ENCODE measurements at regions not wholly inside any gene's neighbourhood (a gene's known extent, or its start where the extent isn't known, plus 50 kb on each side); places are given as distances from the start of the nearest gene placed in this dataset.

DNA sequence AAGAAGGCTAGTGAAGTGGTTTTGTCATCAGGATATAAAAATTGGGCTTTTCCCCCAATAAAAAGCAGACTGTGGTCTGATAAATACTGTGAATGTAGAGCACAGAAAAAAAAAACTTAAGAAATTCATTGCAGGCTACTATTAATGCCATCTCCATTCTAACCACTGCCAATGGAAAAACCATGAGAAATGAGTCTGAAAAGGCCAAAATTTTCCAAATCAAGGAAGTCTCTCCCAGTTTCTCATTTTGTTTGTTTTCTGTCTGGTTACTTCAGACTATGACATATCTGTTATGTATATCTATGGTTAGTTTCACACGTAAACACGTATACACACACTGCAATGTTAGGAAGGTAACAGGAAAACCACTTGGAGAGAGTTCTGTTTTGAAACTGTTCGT is 193.6 kb upstream of the TSC22D1 start:
- no TSS peak for BruUV-seq (replicated peaks)
- TF ChIP-seq ZBTB8A (IDR thresholded peaks at IDR 0.05; ENCODE audit: partially characterized antibody) (no peak), ZNF79 (CRISPR knock-in tag; IDR thresholded peaks at IDR 0.05; ENCODE audit: low read depth) (no peak), ZNF239 (CRISPR knock-in tag; IDR thresholded peaks at IDR 0.05) (no peak), NEUROD1 (IDR thresholded peaks at IDR 0.05; ENCODE audit: borderline replicate concordance, low read depth, low read length, partially characterized antibody) (no peak), RBM17 (IDR thresholded peaks at IDR 0.05; ENCODE audit: borderline replicate concordance, low read depth, low read length) (no peak), COPS2 (conservative IDR thresholded peaks at IDR 0.05) (no peak), GTF2F1 (IDR thresholded peaks at IDR 0.05; ENCODE audit: low read depth, low read length) (no peak), ZKSCAN1 (IDR thresholded peaks at IDR 0.05; ENCODE audit: low read depth, low read length) (no peak), ZNF354B (CRISPR knock-in tag; IDR thresholded peaks at IDR 0.05) (no peak), BRD4 (IDR thresholded peaks at IDR 0.05) (no peak)
- TF ChIP-seq, protein P1, sequence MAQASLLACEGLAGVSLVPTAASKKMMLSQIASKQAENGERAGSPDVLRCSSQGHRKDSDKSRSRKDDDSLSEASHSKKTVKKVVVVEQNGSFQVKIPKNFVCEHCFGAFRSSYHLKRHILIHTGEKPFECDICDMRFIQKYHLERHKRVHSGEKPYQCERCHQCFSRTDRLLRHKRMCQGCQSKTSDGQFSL (CRISPR knock-in tag; IDR thresholded peaks at IDR 0.05), result no peak
- TF ChIP-seq, protein P1 (tag; IDR thresholded peaks at IDR 0.05), result no peak
- TF ChIP-seq, protein P2, sequence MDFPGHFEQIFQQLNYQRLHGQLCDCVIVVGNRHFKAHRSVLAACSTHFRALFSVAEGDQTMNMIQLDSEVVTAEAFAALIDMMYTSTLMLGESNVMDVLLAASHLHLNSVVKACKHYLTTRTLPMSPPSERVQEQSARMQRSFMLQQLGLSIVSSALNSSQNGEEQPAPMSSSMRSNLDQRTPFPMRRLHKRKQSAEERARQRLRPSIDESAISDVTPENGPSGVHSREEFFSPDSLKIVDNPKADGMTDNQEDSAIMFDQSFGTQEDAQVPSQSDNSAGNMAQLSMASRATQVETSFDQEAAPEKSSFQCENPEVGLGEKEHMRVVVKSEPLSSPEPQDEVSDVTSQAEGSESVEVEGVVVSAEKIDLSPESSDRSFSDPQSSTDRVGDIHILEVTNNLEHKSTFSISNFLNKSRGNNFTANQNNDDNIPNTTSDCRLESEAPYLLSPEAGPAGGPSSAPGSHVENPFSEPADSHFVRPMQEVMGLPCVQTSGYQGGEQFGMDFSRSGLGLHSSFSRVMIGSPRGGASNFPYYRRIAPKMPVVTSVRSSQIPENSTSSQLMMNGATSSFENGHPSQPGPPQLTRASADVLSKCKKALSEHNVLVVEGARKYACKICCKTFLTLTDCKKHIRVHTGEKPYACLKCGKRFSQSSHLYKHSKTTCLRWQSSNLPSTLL (IDR thresholded peaks at IDR 0.05), result no peak
- TF ChIP-seq, protein P3, sequence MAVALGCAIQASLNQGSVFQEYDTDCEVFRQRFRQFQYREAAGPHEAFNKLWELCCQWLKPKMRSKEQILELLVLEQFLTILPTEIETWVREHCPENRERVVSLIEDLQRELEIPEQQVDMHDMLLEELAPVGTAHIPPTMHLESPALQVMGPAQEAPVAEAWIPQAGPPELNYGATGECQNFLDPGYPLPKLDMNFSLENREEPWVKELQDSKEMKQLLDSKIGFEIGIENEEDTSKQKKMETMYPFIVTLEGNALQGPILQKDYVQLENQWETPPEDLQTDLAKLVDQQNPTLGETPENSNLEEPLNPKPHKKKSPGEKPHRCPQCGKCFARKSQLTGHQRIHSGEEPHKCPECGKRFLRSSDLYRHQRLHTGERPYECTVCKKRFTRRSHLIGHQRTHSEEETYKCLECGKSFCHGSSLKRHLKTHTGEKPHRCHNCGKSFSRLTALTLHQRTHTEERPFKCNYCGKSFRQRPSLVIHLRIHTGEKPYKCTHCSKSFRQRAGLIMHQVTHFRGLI (CRISPR knock-in tag; IDR thresholded peaks at IDR 0.05), result no peak
- TF ChIP-seq, protein P4, sequence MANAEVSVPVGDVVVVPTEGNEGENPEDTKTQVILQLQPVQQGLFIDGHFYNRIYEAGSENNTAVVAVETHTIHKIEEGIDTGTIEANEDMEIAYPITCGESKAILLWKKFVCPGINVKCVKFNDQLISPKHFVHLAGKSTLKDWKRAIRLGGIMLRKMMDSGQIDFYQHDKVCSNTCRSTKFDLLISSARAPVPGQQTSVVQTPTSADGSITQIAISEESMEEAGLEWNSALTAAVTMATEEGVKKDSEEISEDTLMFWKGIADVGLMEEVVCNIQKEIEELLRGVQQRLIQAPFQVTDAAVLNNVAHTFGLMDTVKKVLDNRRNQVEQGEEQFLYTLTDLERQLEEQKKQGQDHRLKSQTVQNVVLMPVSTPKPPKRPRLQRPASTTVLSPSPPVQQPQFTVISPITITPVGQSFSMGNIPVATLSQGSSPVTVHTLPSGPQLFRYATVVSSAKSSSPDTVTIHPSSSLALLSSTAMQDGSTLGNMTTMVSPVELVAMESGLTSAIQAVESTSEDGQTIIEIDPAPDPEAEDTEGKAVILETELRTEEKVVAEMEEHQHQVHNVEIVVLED (CRISPR knock-in tag; IDR thresholded peaks at IDR 0.05), result no peak
- Histone ChIP-seq H3K9ac (ENCODE audit: insufficient read depth in 1 of 2, low read depth in 2 of 2, low read length in 2 of 2) (no peak overlapping the region), H3K9me1 (ENCODE audit: control insufficient read depth, insufficient read depth, low read length) (no peaks in the 10 kb centered on the region), H2AFZ (ENCODE audit: low read depth, low read length) (no peak overlapping the region), H3K27ac (ENCODE audit: extremely low read depth, low read depth, low read length) (no peak overlapping the region), H3K9me3 (replicated peaks; ENCODE audit: control insufficient read depth, insufficient read depth, low read depth, low read length) (no peaks in the 10 kb centered on the region), H3K36me3 (ENCODE audit: control insufficient read depth, insufficient read depth, low read length) (no peaks in the 10 kb centered on the region), H3K4me2 (ENCODE audit: insufficient read depth, low read length) (no peak overlapping the region), H3K4me3 (no peak overlapping the region), H3K4me1 (replicated peaks in 1 of 2; ENCODE audit: control insufficient read depth in 2 of 2, insufficient read depth in 2 of 2, low read length in 2 of 2) (no peaks in the 10 kb centered on the region), H3K27me3 (ENCODE audit: control insufficient read depth in 2 of 2, insufficient read depth in 2 of 2, low read length in 2 of 2) (no peaks in the 10 kb centered on the region), H3K79me2 (ENCODE audit: control insufficient read depth, insufficient read depth, low read length) (no peaks in the 10 kb centered on the region), H4K20me1 (replicated peaks; ENCODE audit: control insufficient read depth, insufficient read depth, low read length) (no peaks in the 10 kb centered on the region)
- ATAC-seq (no peak), DNase-seq (ENCODE audit: extremely low read depth in 1 of 4, low spot score in 3 of 4) (no peak), FAIRE-seq (no peak)
- in situ Hi-C loops (cut with MboI) (no loop called here), intact Hi-C loops (cut with micrococcal nuclease) (no loop called here)
- ChIA-PET POLR2A (no interaction called here), CTCF (ENCODE audit: low intra/inter-chr PET ratio) (no interaction called here)
- WGBS (ENCODE audit: insufficient coverage, low coverage, missing lambda C conversion rate), result 0% methylated on average over 3 of the region's 3 CpGs
